ENCODE measurements at regions not wholly inside any gene's neighbourhood (a gene's known extent, or its start where the extent isn't known, plus 50 kb on each side); places are given as distances from the start of the nearest gene placed in this dataset.
"Not testable (repeated sequence)": the region's sequence is repeated elsewhere in the genome, so short reads cannot be mapped to it uniquely, and the experiment has no call there.

DNA sequence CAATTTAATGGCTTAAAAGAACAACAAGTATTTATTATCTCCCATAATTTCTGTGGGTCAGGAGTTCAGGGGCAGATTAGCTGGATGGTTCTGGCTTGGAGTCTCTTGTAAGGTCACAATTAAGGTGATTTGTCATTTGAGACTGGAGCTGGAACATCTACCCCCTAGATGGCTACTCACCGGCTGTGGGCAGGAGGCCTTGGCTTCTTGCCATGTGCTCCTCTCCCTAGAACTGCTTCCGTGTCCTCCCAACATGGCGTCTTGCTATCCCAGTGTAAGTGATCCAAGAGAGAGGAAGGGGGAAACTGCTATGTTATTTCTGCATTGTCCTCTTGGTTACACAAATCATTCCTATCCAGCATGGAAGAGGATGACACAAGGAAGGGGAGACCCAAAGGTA lies 210.2 kb upstream of the ECI2 start:
- Mint-ChIP-seq H3K36me3 (ENCODE audit: low read depth) (no peaks in the 10 kb centered on the region), H3K27me3 (no peaks in the 10 kb centered on the region), H3K27ac (no peak overlapping the region), H3K4me3 (no peak overlapping the region), H3K4me1 (no peaks in the 10 kb centered on the region), H3K9me3 (no peaks in the 10 kb centered on the region)
- intact Hi-C loops (cut with micrococcal nuclease) = no loop called here
- no peak for DNase-seq

DNA sequence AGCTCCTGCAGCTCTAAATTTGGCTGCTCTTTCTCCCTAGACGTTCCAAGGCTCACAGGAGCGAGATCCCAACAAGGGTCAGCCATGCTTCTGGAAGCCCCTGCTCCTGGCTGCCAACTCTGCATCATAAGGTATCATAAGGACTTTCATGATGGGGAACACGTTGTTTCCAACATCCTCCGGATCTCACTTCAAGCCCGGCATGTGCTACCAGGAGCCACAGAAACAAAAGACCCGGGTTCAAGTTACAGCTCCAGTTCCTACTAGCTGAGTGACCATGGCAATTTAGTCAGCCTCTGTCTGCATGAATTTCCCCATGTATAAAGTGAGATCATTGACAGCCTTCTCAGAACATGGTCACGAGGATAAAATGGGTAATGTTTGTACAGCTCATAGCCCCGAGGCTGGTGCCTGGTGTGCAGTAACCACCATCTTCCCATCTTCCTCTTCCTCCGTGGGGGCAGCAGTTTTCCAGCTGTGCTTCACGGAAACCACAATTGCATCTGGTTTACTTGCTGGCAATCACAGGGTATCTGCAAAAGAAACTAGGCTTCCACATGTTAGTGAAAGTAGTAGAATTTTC lies 209.0 kb upstream of the ECI2 start:
- Mint-ChIP-seq H3K27ac (no peak overlapping the region), H3K9me3 (no peaks in the 10 kb centered on the region), H3K36me3 (ENCODE audit: low read depth) (no peaks in the 10 kb centered on the region), H3K4me1 (no peaks in the 10 kb centered on the region), H3K27me3 (no peaks in the 10 kb centered on the region), H3K4me3 (no peak overlapping the region)
- intact Hi-C loops (cut with micrococcal nuclease) = no loop called here
- no peak for DNase-seq

DNA sequence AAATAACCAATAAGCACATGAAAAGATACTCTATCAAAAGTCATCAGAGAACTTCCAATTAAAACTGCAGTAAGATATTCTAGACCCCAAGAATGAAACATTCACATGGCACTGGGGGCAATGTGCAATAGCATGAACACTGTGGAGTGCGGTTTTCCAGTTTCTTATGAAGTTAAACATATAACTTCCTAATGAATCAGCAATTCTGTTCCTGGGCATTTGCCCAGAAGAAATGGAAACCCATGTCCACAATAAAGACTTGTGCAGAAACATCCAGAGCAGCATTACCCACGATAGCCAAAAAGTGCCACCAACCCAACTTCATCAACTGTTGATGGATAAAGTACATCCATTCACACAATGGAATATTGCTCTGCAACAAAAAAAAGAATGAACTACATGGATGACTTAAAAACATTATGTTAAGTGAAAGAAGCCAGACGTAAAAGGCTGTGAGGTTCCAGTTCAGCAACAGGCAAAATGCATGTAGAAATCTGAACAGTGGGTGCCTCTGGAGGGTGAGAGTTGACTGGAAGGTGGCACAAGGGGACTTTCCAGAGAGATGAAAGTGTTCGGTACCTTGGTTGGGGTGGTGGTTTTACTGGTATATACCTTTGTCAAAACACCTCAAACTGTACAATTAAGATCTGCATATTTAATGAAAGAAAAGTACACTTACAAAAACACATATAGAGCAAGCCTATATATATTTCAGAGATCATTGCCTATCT lies 207.2 kb upstream of the ECI2 start:
- H3K4me1 Mint-ChIP-seq = no peaks in the 10 kb centered on the region

DNA sequence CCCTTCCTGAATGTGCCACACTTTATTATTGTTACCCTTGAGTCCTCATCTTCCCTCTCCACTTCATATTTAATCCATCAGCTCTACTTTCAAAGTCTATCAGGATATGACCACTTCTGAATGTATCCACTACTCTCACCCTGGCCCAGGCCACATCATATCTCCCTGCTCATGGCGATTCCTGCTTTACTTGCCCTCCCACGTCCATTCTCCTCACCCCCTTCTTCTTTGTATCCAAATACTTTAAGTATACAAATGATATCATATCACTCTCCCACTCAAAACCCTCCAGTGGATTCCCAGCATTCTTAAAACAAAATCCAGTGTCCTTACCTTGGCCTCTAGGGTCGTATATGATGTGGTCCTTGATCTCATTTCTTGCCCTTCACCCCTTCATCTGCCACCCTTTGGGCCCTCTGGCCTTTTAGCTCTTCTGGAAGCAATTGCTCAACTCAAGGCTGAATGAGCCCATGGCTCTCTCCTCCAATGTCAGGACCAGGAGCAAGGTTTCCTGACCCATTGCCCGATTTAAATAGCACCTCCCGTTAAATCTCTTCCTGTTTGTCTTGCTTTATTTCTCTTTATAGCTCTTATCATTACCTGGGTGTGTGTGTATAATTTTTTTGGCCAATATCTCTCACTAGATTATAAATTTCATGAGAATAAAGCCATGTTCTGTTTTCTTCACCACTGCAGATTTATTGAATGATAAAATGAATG lies 205.9 kb upstream of the ECI2 start:
- Mint-ChIP-seq H3K4me3 (no peak overlapping the region), H3K27ac (no peak overlapping the region), H3K4me1 (no peaks in the 10 kb centered on the region), H3K9me3 (no peaks in the 10 kb centered on the region), H3K27me3 (no peaks in the 10 kb centered on the region), H3K36me3 (ENCODE audit: low read depth) (no peaks in the 10 kb centered on the region)
- intact Hi-C loops (cut with micrococcal nuclease) = no loop called here
- no peak for DNase-seq

More for the DNA sequence above, 207.2 kb upstream of the ECI2 start:
- H3K4me3 Mint-ChIP-seq = no peak overlapping the region
- no peaks in the 10 kb centered on the region for H3K9me3 Mint-ChIP-seq
- intact Hi-C loops (cut with micrococcal nuclease) = no loop called here
- H3K27ac Mint-ChIP-seq = no peak overlapping the region
- no peaks in the 10 kb centered on the region for H3K27me3 Mint-ChIP-seq
- no peaks in the 10 kb centered on the region for H3K36me3 Mint-ChIP-seq (ENCODE audit: low read depth)
- no peak for DNase-seq

DNA sequence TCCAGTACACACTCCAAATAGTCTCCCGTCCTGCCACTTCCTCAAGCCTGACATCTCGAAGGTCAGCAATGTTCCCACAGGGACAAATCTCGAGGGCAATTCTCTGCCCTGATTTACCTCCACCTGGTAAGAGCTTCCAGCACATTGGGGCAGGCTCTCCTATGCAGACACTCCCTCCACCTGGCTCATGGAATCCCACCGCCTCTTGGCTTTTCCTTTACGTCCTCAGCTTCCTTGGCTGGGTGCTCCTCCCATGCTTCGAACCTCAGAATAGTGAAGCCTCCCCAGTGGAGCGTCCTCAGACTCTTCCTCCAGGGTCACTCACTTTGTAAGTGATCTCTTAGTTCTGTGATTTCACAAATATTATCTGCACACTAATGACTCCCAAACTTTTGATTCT lies 205.2 kb upstream of the ECI2 start:
- Mint-ChIP-seq H3K4me1 (no peaks in the 10 kb centered on the region), H3K27ac (no peak overlapping the region), H3K4me3 (no peak overlapping the region), H3K36me3 (ENCODE audit: low read depth) (no peaks in the 10 kb centered on the region), H3K9me3 (no peaks in the 10 kb centered on the region), H3K27me3 (no peaks in the 10 kb centered on the region)
- DNase-seq = no peak
- intact Hi-C loops (cut with micrococcal nuclease) = no loop called here

DNA sequence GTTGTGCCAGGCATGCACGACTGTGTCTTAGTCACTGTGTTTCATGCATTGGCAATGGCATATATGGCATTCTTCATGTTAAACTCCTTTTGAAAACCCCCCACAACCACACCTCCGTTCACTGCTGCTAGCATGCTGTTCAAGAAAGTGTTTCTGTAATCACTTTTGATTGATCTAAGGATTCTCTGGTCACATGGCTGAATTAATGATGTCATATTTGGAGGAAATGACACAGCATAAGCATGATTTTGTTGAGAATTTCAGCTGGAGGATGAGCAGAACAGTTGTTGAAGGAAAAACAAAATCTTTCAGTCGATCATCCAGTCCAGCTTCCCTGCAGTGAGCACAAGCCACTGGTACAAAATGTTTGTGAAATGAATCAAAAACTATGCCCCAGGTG lies 203.5 kb upstream of the ECI2 start:
- no peak for DNase-seq
- intact Hi-C loops (cut with micrococcal nuclease) = no loop called here
- Mint-ChIP-seq H3K27me3 (no peaks in the 10 kb centered on the region), H3K9me3 (no peaks in the 10 kb centered on the region), H3K4me1 (no peaks in the 10 kb centered on the region), H3K4me3 (no peak overlapping the region), H3K36me3 (ENCODE audit: low read depth) (no peaks in the 10 kb centered on the region), H3K27ac (no peak overlapping the region)

DNA sequence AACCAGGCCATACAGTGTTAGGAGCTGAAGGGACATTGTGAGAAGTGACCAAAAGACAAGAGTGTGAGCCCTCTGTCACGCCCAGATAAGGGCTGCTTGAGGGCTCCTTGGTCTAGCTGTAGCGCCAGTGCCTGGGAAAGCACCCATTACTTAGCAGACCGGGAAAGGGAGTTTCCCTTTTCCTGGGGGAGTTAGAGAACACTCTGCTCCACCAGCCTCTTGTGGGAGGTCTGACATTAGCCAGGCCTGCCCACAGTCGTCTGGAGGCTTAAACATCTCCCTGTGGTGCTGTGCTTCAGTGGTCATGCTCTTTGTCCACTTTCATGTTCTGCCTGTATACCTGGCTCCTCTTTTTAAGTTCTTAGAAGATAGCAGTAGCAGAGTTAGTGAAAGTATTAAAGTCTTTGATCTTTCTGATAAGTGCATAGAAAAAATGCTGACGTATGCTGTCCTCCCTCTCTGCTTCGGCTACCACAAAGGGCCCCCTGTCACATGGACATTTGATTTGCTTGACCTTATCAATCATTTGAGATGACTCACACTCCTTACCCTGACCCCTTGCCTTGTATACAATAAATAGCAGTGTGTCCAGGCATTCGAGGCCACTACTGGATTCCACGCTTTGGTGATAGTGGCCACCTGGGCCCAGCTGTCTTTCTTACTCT lies 201.5 kb upstream of the ECI2 start:
- intact Hi-C loops (cut with micrococcal nuclease) = no loop called here
- no peaks in the 10 kb centered on the region for H3K4me1 Mint-ChIP-seq
- no peaks in the 10 kb centered on the region for H3K27me3 Mint-ChIP-seq
- no peaks in the 10 kb centered on the region for H3K36me3 Mint-ChIP-seq (ENCODE audit: low read depth)
- no peaks in the 10 kb centered on the region for H3K9me3 Mint-ChIP-seq
- DNase-seq = peak; percentile 24
- no peak overlapping the region for H3K4me3 Mint-ChIP-seq
- no peak overlapping the region for H3K27ac Mint-ChIP-seq

DNA sequence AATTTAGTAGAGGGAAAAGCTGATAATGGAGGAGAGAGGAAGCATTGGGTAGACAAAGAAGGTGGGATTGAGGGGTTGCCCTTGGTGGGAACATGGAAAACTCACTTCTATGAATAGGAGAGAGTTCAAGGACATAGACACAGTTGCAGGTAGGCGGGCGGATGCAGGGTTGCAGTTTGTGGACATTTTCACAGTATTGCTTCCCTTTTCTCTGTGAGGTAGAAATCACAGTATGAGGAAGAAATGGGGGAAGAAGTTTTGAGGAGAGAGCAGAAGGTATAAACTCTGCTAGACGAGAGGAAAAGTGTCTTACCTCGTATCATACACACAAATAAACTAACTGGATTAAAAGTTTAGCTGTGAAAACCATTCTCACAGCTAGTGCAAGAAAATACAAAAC lies 200.7 kb upstream of the ECI2 start:
- DNase-seq = peak; percentile 15
- Mint-ChIP-seq H3K9me3 (no peaks in the 10 kb centered on the region), H3K4me1 (no peaks in the 10 kb centered on the region), H3K36me3 (ENCODE audit: low read depth) (no peaks in the 10 kb centered on the region), H3K4me3 (no peak overlapping the region), H3K27ac (no peak overlapping the region), H3K27me3 (no peaks in the 10 kb centered on the region)
- intact Hi-C loops (cut with micrococcal nuclease) = no loop called here

DNA sequence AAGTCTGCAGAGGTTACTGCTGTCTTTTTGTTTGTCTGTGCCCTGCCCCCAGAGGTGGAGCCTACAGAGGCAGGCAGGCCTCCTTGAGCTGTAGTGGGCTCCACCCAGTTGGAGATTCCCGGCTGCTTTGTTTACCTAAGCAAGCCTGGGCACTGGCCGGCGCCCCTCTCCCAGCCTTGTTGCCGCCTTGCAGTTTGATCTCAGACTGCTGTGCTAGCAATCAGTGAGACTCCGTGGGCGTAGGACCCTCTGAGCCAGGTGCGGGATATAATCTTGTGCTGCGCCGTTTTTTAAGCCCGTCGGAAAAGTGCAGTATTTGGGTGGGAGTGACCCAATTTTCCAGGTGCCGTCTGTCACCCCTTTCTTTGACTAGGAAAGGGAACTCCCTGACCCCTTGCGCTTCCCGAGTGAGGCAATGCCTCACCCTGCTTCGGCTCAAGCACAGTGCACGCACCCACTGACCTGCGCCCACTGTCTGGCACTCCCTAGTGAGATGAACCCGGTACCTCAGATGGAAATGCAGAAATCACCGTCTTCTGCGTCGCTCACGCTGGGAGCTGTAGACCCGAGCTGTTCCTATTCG lies 198.9 kb upstream of the ECI2 start:
- H3K4me1 Mint-ChIP-seq; H3K27ac Mint-ChIP-seq; H3K4me3 Mint-ChIP-seq; H3K9me3 Mint-ChIP-seq; H3K36me3 Mint-ChIP-seq (ENCODE audit: low read depth); H3K27me3 Mint-ChIP-seq; DNase-seq; intact Hi-C loops (cut with micrococcal nuclease): not testable (repeated sequence)

DNA sequence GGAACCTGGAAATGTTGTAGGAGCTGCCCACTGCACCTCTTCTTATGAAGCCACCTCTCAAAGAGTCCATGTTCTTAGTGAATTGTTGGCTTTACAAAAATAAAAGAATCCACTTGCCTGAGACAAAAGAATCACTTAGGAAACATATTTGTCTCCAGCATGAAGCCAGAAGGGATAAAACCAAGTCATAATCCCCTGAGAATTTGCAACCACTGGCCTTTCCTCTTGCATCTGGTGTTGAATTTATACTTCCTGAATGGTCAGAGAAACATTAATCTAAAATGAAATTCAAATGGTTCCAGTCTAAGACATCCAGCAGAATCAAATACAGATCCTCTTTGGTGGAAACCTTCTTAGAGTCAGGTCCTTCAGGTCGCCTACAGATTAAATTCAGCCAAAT lies 192.5 kb upstream of the ECI2 start:
- H3K9me3 Mint-ChIP-seq = no peaks in the 10 kb centered on the region
- intact Hi-C loops (cut with micrococcal nuclease) = no loop called here
- H3K4me3 Mint-ChIP-seq = no peak overlapping the region
- DNase-seq = no peak
- no peaks in the 10 kb centered on the region for H3K36me3 Mint-ChIP-seq (ENCODE audit: low read depth)
- no peaks in the 10 kb centered on the region for H3K4me1 Mint-ChIP-seq
- H3K27ac Mint-ChIP-seq = no peak overlapping the region
- H3K27me3 Mint-ChIP-seq = peaks cover 3% of the 10 kb centered on the region

DNA sequence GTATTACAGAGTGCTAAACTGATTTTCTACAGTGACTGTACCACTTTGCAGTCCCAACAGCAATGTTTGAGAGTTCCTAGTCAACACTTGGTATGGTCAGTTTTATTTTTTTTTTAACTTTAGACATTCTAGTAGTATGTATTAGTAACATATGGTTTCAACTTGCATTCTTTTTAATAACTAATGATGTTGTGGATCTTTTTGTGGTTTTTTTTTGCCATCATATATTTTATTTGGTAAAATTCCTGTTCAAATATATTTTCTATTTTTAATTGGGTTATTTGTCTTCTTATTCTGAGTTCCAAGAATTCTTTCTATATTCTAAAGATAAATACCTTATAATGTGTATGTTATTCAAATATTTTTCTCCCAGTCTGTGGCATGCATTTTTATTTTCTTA lies 189.4 kb upstream of the ECI2 start:
- no peak overlapping the region for H3K27ac Mint-ChIP-seq

DNA sequence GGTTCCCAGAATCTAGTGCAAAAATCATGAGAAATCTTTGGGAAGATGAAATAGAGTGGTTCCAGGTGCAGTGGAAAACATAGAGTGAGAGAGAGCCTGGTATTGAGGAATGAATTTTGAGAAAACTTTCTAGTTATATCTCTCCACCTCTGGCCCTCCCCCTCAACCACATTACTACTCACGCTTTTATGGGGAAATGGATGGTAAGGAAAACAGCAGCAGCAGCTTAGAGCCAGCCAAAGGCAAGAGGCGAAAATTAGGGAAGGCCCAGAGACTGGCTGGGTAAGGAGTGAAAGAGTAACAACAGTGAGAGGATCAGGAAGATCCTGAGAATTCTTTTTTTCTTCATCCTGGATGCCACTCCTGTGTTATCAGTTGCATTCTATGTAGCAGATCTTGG lies 187.9 kb upstream of the ECI2 start:
- intact Hi-C loops (cut with micrococcal nuclease) = no loop called here
- Mint-ChIP-seq H3K4me1 (no peaks in the 10 kb centered on the region), H3K36me3 (ENCODE audit: low read depth) (no peaks in the 10 kb centered on the region), H3K4me3 (no peak overlapping the region), H3K9me3 (no peaks in the 10 kb centered on the region), H3K27me3 (peaks cover 5% of the 10 kb centered on the region), H3K27ac (no peak overlapping the region)
- DNase-seq = peak; percentile 23

More for the DNA sequence above, 189.4 kb upstream of the ECI2 start:
- H3K27me3 Mint-ChIP-seq = peaks cover 3% of the 10 kb centered on the region
- H3K36me3 Mint-ChIP-seq (ENCODE audit: low read depth) = no peaks in the 10 kb centered on the region
- H3K4me3 Mint-ChIP-seq = no peak overlapping the region
- no peak for DNase-seq
- no peaks in the 10 kb centered on the region for H3K4me1 Mint-ChIP-seq
- H3K9me3 Mint-ChIP-seq = no peaks in the 10 kb centered on the region
- intact Hi-C loops (cut with micrococcal nuclease) = no loop called here

DNA sequence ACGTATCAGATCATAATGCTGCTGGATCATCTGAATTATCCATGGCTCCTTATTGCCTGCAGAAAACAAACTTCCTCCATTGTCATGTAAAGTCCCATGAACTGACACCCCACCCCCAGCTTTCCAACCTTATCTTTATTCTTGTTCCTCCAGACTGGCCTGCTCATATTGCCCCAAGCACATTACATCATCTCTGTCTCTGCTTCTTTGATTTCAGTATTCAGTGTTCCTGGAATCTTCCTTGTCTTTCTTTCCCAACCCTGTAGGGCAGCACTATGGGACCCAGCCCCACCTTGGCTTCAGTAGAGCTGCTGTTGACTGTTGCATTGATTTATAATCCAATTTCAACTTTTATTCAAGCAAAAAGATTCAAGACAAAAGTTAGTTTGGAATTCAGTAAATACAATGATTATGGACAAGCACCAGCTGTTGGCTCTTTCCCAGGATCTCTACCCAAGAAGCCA lies 187.5 kb upstream of the ECI2 start:
- Mint-ChIP-seq H3K27me3 (peaks cover 9% of the 10 kb centered on the region), H3K4me3 (no peak overlapping the region), H3K4me1 (no peaks in the 10 kb centered on the region), H3K9me3 (no peaks in the 10 kb centered on the region), H3K27ac (no peak overlapping the region), H3K36me3 (ENCODE audit: low read depth) (no peaks in the 10 kb centered on the region)
- intact Hi-C loops (cut with micrococcal nuclease) = no loop called here
- DNase-seq = no peak
